Panc1 (cell line): ENCODE measurements at regions not wholly inside any gene's neighbourhood (a gene's known extent, or its start where the extent isn't known, plus 50 kb on each side); places are given as distances from the start of the nearest gene placed in this dataset.

Experiments
- ATAC-seq: fragments of 200-7000 bp; cut with Tn5 transposase; 2 replicates; pipeline ENCODE4 v1.9.1; 2020; ENCODE audit warnings: mild to moderate bottlenecking, moderate library complexity
- BruUV-seq: library from RNA; stranded (reverse); fragments of 400-500 nt; replicated peaks from 2 replicates; lab custom pipeline; 2021; lab: Mats Ljungman, UMichigan
- CTCF ChIA-PET: fragments of 300-600 bp; sonication (Branson Sonifier 250); formaldehyde crosslinking; loops from one replicate; lab custom pipeline; 2022; ENCODE audit warnings: antibody characterized with exemption; lab: Charles Lee
- POLR2A ChIA-PET: fragments of 300-600 bp; sonication (Branson Sonifier 250); formaldehyde crosslinking; loops from one replicate; lab custom pipeline; 2022; ENCODE audit warnings: antibody characterized with exemption; lab: Charles Lee
- DNase-seq: peaks from one replicate; pipeline ENCODE4 v3.0.0-alpha.2; 2010; ENCODE audit warnings: low read depth, low spot score
- H3K27ac ChIP-seq: 2 replicates; pipeline ENCODE4 v1.5.1; 2011; ENCODE audit warnings: mild to moderate bottlenecking, low read length, inconsistent platforms
- H3K27me3 ChIP-seq: fragments of 200-500 bp; sonication (Bioruptor generic); 2 replicates; pipeline ENCODE4 v1.6.0; 2014; ENCODE audit warnings: low read length, inconsistent platforms; ENCODE audit not compliant: control insufficient read depth, insufficient read depth
- H3K36me3 ChIP-seq: fragments of 200-500 bp; sonication (Bioruptor generic); 2 replicates; pipeline ENCODE4 v1.5.1; 2014; ENCODE audit warnings: inconsistent platforms, mild to moderate bottlenecking, low read length, moderate library complexity; ENCODE audit not compliant: control insufficient read depth, insufficient read depth
- H3K4me1 ChIP-seq: 2 replicates; pipeline ENCODE4 v1.5.1; 2011; ENCODE audit warnings: inconsistent platforms, mild to moderate bottlenecking, low read length, moderate library complexity; ENCODE audit not compliant: control insufficient read depth, insufficient read depth
- H3K4me3 ChIP-seq, 2 experiments: 2 replicates each; pipeline ENCODE4 v1.5.1; 2011 to 2012; ENCODE audit warnings: low read depth in 2 of 2, low read length in 2 of 2, mild to moderate bottlenecking in 2 of 2, inconsistent platforms in 1 of 2, moderate library complexity in 1 of 2
- H3K9me3 ChIP-seq: fragments of 200-500 bp; sonication (Bioruptor generic); 2 replicates; pipeline ENCODE4 v1.5.1; 2014; ENCODE audit warnings: low read depth, mild to moderate bottlenecking, inconsistent platforms, low read length, moderate library complexity; ENCODE audit not compliant: control insufficient read depth, insufficient read depth
- POLR2AphosphoS5 ChIP-seq: IDR thresholded peaks from 2 replicates; pipeline ENCODE4 v1.6.1; 2012; ENCODE audit warnings: mild to moderate bottlenecking, low read depth, low read length, moderate library complexity
- REST ChIP-seq, 2 experiments: IDR thresholded peaks; 2 replicates each; pipeline ENCODE4 v1.6.1; 2011 to 2012; ENCODE audit warnings: low read depth in 2 of 2, control low read depth in 1 of 2, low read length in 1 of 2, mild to moderate bottlenecking in 1 of 2, moderate library complexity in 1 of 2; ENCODE audit not compliant: insufficient read depth in 1 of 2
- SIN3A ChIP-seq: IDR thresholded peaks from 2 replicates; pipeline ENCODE4 v1.6.1; 2012; ENCODE audit warnings: low read depth, mild to moderate bottlenecking, low read length, moderate library complexity, borderline replicate concordance; ENCODE audit not compliant: insufficient read depth
- TCF7L2 ChIP-seq: IDR thresholded peaks from 2 replicates; pipeline ENCODE4 v1.6.1; 2011; ENCODE audit warnings: mild to moderate bottlenecking, low read depth, low read length, inconsistent platforms
- in situ Hi-C: cut with HindIII; loops from 2 replicates; pipeline ENCODE4 v1.10.0; 2016; ENCODE audit warnings: low sequenced_read_pairs, low pct_unique_long_range_greater_than_20kb
- intact Hi-C: fragments of 100-400 bp; cut with micrococcal nuclease; formaldehyde crosslinking; loops from one replicate; pipeline ENCODE4 v1.10.0; 2022; ENCODE audit not compliant: unreplicated experiment
- TF ChIP-seq, protein P1 (sequence below): fragments of 450-650 bp; IDR thresholded peaks from 2 replicates; pipeline ENCODE4 v1.5.1; 2017; ENCODE audit warnings: mild to moderate bottlenecking

DNA sequence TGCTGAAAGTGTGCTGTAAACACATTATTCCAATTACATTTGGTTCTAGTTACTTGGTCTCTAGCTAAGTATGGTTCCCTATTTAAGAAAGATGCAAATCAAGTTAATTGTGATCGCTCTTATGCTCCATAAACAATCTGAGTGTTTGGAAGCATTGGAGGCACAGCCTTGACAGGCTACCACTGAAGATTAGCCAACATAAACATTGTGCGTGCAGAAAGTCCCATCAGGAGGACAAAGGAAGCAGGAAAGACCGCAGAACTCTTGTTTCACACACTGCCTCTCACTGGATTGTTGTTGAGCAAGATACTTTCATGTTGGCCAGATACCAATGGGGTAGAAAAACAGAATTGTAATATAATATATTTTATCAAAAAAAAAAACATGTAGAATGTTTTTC, 814.4 kb downstream of the EFNB2 start:
- no peak overlapping the region for H3K4me3 ChIP-seq
- ChIA-PET POLR2A (no interaction called here), CTCF (no interaction called here)
- H3K4me1 ChIP-seq: no peaks in the 10 kb centered on the region
- H3K27me3 ChIP-seq: no peaks in the 10 kb centered on the region
- no TSS peak for BruUV-seq
- TF ChIP-seq, protein P1, sequence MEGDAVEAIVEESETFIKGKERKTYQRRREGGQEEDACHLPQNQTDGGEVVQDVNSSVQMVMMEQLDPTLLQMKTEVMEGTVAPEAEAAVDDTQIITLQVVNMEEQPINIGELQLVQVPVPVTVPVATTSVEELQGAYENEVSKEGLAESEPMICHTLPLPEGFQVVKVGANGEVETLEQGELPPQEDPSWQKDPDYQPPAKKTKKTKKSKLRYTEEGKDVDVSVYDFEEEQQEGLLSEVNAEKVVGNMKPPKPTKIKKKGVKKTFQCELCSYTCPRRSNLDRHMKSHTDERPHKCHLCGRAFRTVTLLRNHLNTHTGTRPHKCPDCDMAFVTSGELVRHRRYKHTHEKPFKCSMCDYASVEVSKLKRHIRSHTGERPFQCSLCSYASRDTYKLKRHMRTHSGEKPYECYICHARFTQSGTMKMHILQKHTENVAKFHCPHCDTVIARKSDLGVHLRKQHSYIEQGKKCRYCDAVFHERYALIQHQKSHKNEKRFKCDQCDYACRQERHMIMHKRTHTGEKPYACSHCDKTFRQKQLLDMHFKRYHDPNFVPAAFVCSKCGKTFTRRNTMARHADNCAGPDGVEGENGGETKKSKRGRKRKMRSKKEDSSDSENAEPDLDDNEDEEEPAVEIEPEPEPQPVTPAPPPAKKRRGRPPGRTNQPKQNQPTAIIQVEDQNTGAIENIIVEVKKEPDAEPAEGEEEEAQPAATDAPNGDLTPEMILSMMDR: no peak
- TF ChIP-seq POLR2AphosphoS5 (no peak), SIN3A (no peak), REST (IDR thresholded peaks at IDR 0.05; ENCODE audit: insufficient read depth in 1 of 2, low read depth in 2 of 2, low read length in 1 of 2) (no peak), TCF7L2 (no peak)
- no peak for ATAC-seq
- DNase-seq: no peak
- in situ Hi-C loops: no loop called here
- no peaks in the 10 kb centered on the region for H3K9me3 ChIP-seq
- H3K36me3 ChIP-seq: no peaks in the 10 kb centered on the region
- intact Hi-C loops: no loop called here
- no peak overlapping the region for H3K27ac ChIP-seq

DNA sequence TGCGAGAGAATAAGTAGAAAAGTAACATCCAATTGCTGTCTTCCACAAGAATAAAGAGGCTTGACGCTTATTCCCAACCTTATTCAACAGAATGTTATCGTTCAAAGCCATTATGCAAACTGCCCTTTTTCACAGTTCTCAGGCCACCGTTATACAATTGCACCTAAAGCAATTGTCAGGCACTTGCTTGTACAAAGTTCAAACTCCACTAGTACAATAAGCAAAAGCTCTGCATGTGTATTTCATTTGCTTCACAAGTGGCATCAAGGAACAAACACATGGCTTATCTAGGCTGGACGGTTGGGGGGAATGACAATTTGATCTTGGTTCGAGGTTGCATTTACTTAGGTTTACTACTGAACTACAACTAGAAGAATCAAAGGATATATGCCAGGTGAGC, 815.6 kb downstream of the EFNB2 start:
- Histone ChIP-seq H3K4me1 (no peaks in the 10 kb centered on the region), H3K36me3 (no peaks in the 10 kb centered on the region), H3K27ac (no peak overlapping the region), H3K9me3 (no peaks in the 10 kb centered on the region), H3K4me3 (no peak overlapping the region), H3K27me3 (no peaks in the 10 kb centered on the region)
- CTCF ChIA-PET: no interaction called here
- no peak for ATAC-seq
- intact Hi-C loops (no loop called here), in situ Hi-C loops (no loop called here)
- TF ChIP-seq, protein P1: no peak
- no peak for TF ChIP-seq REST (IDR thresholded peaks at IDR 0.05; ENCODE audit: insufficient read depth in 1 of 2, low read depth in 2 of 2, low read length in 1 of 2)
- TF ChIP-seq TCF7L2: no peak
- TF ChIP-seq POLR2AphosphoS5: no peak
- TF ChIP-seq SIN3A: no peak
- BruUV-seq: no TSS peak
- DNase-seq: no peak
- POLR2A ChIA-PET: no interaction called here
